H1 (cell line): ENCODE measurements at regions not wholly inside any gene's neighbourhood (a gene's known extent, or its start where the extent isn't known, plus 50 kb on each side); places are given as distances from the start of the nearest gene placed in this dataset.
"Not testable (repeated sequence)": the region's sequence is repeated elsewhere in the genome, so short reads cannot be mapped to it uniquely, and the experiment has no call there.

Experiments
- CTCF ChIA-PET: fragments of 300-600 bp; sonication (Branson Sonifier 250); formaldehyde crosslinking; loops from one replicate; lab custom pipeline; 2021; ENCODE audit not compliant: partially characterized antibody; lab: Charles Lee
- POLR2A ChIA-PET: fragments of 300-600 bp; sonication (Branson Sonifier 250); formaldehyde crosslinking; loops from one replicate; lab custom pipeline; 2021; ENCODE audit warnings: inconsistent platforms; ENCODE audit not compliant: partially characterized antibody; lab: Charles Lee
- DNase-seq, 2 experiments: peaks; one replicate each; pipeline versions ENCODE4 v3.0.0 to v3.0.0-alpha.2; 2010 to 2022; ENCODE audit warnings: low spot score in 2 of 2, low read depth in 1 of 2, mixed read lengths in 1 of 2
- FAIRE-seq: peaks from 2 replicates; lab custom pipeline; 2011; peaks lifted over from hg19 to GRCh38; lab: Jason Lieb, UNC
- H2AFZ ChIP-seq: 2 replicates; pipeline ENCODE4 v1.8.1; 2012; ENCODE audit warnings: low read length, inconsistent platforms
- H2AK5ac ChIP-seq: 2 replicates; pipeline ENCODE4 v1.6.1; 2013; ENCODE audit warnings: low read depth, low read length
- H2BK120ac ChIP-seq: replicated peaks from 2 replicates; pipeline ENCODE3; 2013; ENCODE audit warnings: low read depth, low read length, inconsistent platforms
- H2BK12ac ChIP-seq: 2 replicates; pipeline ENCODE4 v1.6.1; 2013; ENCODE audit warnings: low read depth, low read length
- H2BK15ac ChIP-seq: 2 replicates; pipeline ENCODE4 v1.6.1; 2013; ENCODE audit warnings: low read length
- H2BK20ac ChIP-seq: 2 replicates; pipeline ENCODE4 v1.6.1; 2013; ENCODE audit warnings: low read length
- H2BK5ac ChIP-seq: 2 replicates; pipeline ENCODE4 v1.6.1; 2013; ENCODE audit warnings: low read depth, low read length
- H3K14ac ChIP-seq: 2 replicates; pipeline ENCODE4 v1.6.1; 2013; ENCODE audit warnings: inconsistent platforms; ENCODE audit not compliant: insufficient read length
- H3K18ac ChIP-seq: 2 replicates; pipeline ENCODE4 v1.6.1; 2013; ENCODE audit warnings: low read length; ENCODE audit errors: extremely low read depth
- H3K23ac ChIP-seq: 2 replicates; pipeline ENCODE4 v1.6.1; 2013; ENCODE audit warnings: inconsistent platforms; ENCODE audit not compliant: insufficient read length
- H3K23me2 ChIP-seq: 2 replicates; pipeline ENCODE4 v1.6.1; 2013; ENCODE audit warnings: low read depth, low read length
- H3K27ac ChIP-seq: 2 replicates; pipeline ENCODE4 v1.6.1; 2011; ENCODE audit warnings: low read depth, low read length, inconsistent platforms
- H3K27me3 ChIP-seq, 4 experiments: replicated peaks in 1 of 4; 1 replicate in 1 of 4; 2 replicates in 3 of 4; pipeline versions ENCODE4 v1.6.1 to v1.8.1; 2011 to 2013; ENCODE audit warnings: low read length in 3 of 4, mild to moderate bottlenecking in 3 of 4, inconsistent platforms in 2 of 4, mixed read lengths in 2 of 4, moderate library complexity in 1 of 4; ENCODE audit not compliant: control insufficient read depth in 3 of 4, insufficient read depth in 3 of 4; ENCODE audit errors: extremely low read depth in 1 of 4
- H3K36me3 ChIP-seq, 4 experiments: 2 replicates each; pipeline versions ENCODE4 v1.6.1 to v1.8.1; 2011 to 2013; ENCODE audit warnings: mild to moderate bottlenecking in 4 of 4, low read length in 3 of 4, moderate library complexity in 2 of 4, control low read depth in 1 of 4, inconsistent platforms in 1 of 4; ENCODE audit not compliant: insufficient read depth in 4 of 4, control insufficient read depth in 2 of 4
- H3K4ac ChIP-seq: replicated peaks from 2 replicates; pipeline ENCODE3; 2013; ENCODE audit warnings: low read length, low read depth, mixed read lengths, inconsistent platforms; ENCODE audit not compliant: insufficient read length
- H3K4me1 ChIP-seq, 4 experiments: replicated peaks in 1 of 4; 1 replicate in 1 of 4; 2 replicates in 3 of 4; pipeline versions ENCODE4 v1.6.1 to v1.8.1; 2011 to 2013; ENCODE audit warnings: low read length in 3 of 4, inconsistent platforms in 2 of 4, mixed read lengths in 1 of 4; ENCODE audit not compliant: insufficient read depth in 4 of 4, control insufficient read depth in 3 of 4
- H3K4me2 ChIP-seq, 2 experiments: 2 replicates each; pipeline versions ENCODE4 v1.6.1 to v1.8.1; 2011 to 2013; ENCODE audit warnings: low read depth in 2 of 2, low read length in 2 of 2, control low read depth in 1 of 2, inconsistent platforms in 1 of 2, mild to moderate bottlenecking in 1 of 2; ENCODE audit not compliant: insufficient read depth in 1 of 2
- H3K4me3 ChIP-seq, 4 experiments: fragments of 200-600, 300-600 bp in 1 of 4; sonication (generic), shearing (Covaris generic), sonication (Bioruptor Twin) in 1 of 4; 2 replicates each; pipeline versions ENCODE4 v1.5.1 to v1.8.1; 2011 to 2016; ENCODE audit warnings: low read length in 4 of 4, low read depth in 3 of 4, control low read depth in 2 of 4, inconsistent platforms in 2 of 4, mild to moderate bottlenecking in 2 of 4, mixed read lengths in 1 of 4, moderate library complexity in 1 of 4; ENCODE audit not compliant: insufficient read depth in 2 of 4; ENCODE audit errors: extremely low read depth in 1 of 4
- H3K56ac ChIP-seq: replicated peaks from 2 replicates; pipeline ENCODE3; 2013; ENCODE audit warnings: low read depth, mild to moderate bottlenecking, mixed read lengths, low read length, inconsistent platforms; ENCODE audit not compliant: insufficient read length
- H3K79me1 ChIP-seq: 2 replicates; pipeline ENCODE4 v1.6.1; 2013; ENCODE audit warnings: low read depth, low read length, control low read depth
- H3K79me2 ChIP-seq, 2 experiments: 2 replicates each; pipeline versions ENCODE4 v1.6.1 to v1.8.1; 2012 to 2013; ENCODE audit warnings: low read length in 2 of 2, mild to moderate bottlenecking in 2 of 2, inconsistent platforms in 1 of 2; ENCODE audit not compliant: insufficient read depth in 2 of 2, control insufficient read depth in 1 of 2
- H3K9ac ChIP-seq, 4 experiments: replicated peaks in 1 of 4; 1 replicate in 1 of 4; 2 replicates in 3 of 4; pipeline versions ENCODE4 v1.6.1 to v1.8.1; 2011 to 2013; ENCODE audit warnings: low read depth in 3 of 4, low read length in 3 of 4, control low read depth in 2 of 4, mild to moderate bottlenecking in 2 of 4, moderate library complexity in 2 of 4, inconsistent platforms in 1 of 4; ENCODE audit errors: extremely low read depth in 1 of 4
- H3K9me3 ChIP-seq, 2 experiments: 2 replicates each; pipeline versions ENCODE4 v1.6.1 to v1.8.1; 2012 to 2013; ENCODE audit warnings: mild to moderate bottlenecking in 2 of 2, moderate library complexity in 2 of 2, control low read depth in 1 of 2, inconsistent platforms in 1 of 2, low read depth in 1 of 2, low read length in 1 of 2, mixed read lengths in 1 of 2; ENCODE audit not compliant: insufficient read depth in 2 of 2
- H4K20me1 ChIP-seq, 2 experiments: replicated peaks in 1 of 2; 2 replicates each; pipeline versions ENCODE3 to v1.8.1; 2011 to 2013; ENCODE audit warnings: inconsistent platforms in 2 of 2, low read length in 2 of 2, mild to moderate bottlenecking in 1 of 2; ENCODE audit not compliant: insufficient read depth in 2 of 2, control insufficient read depth in 1 of 2
- H4K5ac ChIP-seq: 2 replicates; pipeline ENCODE4 v1.6.1; 2013; ENCODE audit warnings: low read length, low read depth, mixed read lengths, inconsistent platforms; ENCODE audit not compliant: insufficient read length
- H4K8ac ChIP-seq: 2 replicates; pipeline ENCODE4 v1.8.0; 2013; ENCODE audit warnings: mild to moderate bottlenecking, moderate library complexity, low read length, inconsistent platforms; ENCODE audit not compliant: insufficient read depth; ENCODE audit errors: extremely low read depth
- H4K91ac ChIP-seq: replicated peaks from 2 replicates; pipeline ENCODE3; 2013; ENCODE audit warnings: low read length, mixed read lengths, inconsistent platforms; ENCODE audit not compliant: insufficient read length
- ZNF274 ChIP-seq: IDR thresholded peaks from 2 replicates; pipeline ENCODE4 v1.7.0; 2012; ENCODE audit warnings: low read length, borderline replicate concordance; ENCODE audit errors: extremely low read depth
- WGBS, 2 experiments: shearing (Covaris generic) in 1 of 2; methylation state at CpG; one replicate each; pipeline versions ENCODE4 v1.1.6 to v1.1.7; 2013 to 2015; ENCODE audit warnings: low lambda C conversion rate in 2 of 2, mixed read lengths in 2 of 2, inconsistent platforms in 1 of 2, low coverage in 1 of 2, missing lambda C conversion rate in 1 of 2; ENCODE audit not compliant: insufficient replicate concordance in 2 of 2, insufficient coverage in 1 of 2, insufficient read length in 1 of 2; ENCODE audit errors: extremely low coverage in 1 of 2, missing lambda C conversion rate in 1 of 2; 5-methylcytosine and 5-hydroxymethylcytosine counted together

- TF ChIP-seq ZNF274: peak; percentile 79; the same call in 1 of the 2 replicates
- TF ChIP-seq, all 59 proteins: peak for 1
Measured at GRCh38 chr13:88507909-88508308, 836.7 kb downstream of the SLITRK5 start (continued).

- H3K14ac ChIP-seq, H2BK20ac ChIP-seq, H3K9ac ChIP-seq, H3K4me1 ChIP-seq, H3K79me1 ChIP-seq, POLR2A ChIA-PET, H2BK15ac ChIP-seq, H3K4me2 ChIP-seq, H3K4me3 ChIP-seq, H3K27me3 ChIP-seq, H3K79me2 ChIP-seq, H3K23ac ChIP-seq, H2BK12ac ChIP-seq, H3K18ac ChIP-seq, H4K5ac ChIP-seq, FAIRE-seq, H3K56ac ChIP-seq, H3K23me2 ChIP-seq, H3K36me3 ChIP-seq, H3K27ac ChIP-seq, CTCF ChIA-PET, H4K8ac ChIP-seq, H2AFZ ChIP-seq, H3K4ac ChIP-seq, DNase-seq, H4K20me1 ChIP-seq, H2BK120ac ChIP-seq, H4K91ac ChIP-seq, H2AK5ac ChIP-seq, H2BK5ac ChIP-seq: not testable (repeated sequence)
- peaks cover 11 to 12% of the 10 kb centered on the region in 2 experiments; a peak in 3 of 4 replicates for H3K9me3 ChIP-seq
- 84% methylated on average over 1 of the region's 3 CpGs; no CpG with 5 or more reads in 1 of the 2 experiments for WGBS, 2 experiments
Measured at GRCh38 chr13:88512993-88513392, 841.8 kb downstream of the SLITRK5 start.
